ENCODE measurements at regions not wholly inside any gene's neighbourhood (a gene's known extent, or its start where the extent isn't known, plus 50 kb on each side); places are given as distances from the start of the nearest gene placed in this dataset.
"Not testable (repeated sequence)": the region's sequence is repeated elsewhere in the genome, so short reads cannot be mapped to it uniquely, and the experiment has no call there.

GRCh38 chr7:68088879-68089278 is 1092.2 kb downstream of the TYW1 start:
- no peaks in the 10 kb centered on the region for H3K36me3 ChIP-seq
- DNase-seq = no peak
- no peaks in the 10 kb centered on the region for H3K4me1 ChIP-seq
- no peaks in the 10 kb centered on the region for H3K9me3 ChIP-seq
- no peak for TF ChIP-seq CTCF (IDR thresholded peaks at IDR 0.05)
- intact Hi-C loops (cut with DNase I; ENCODE audit: low total_unique reads) = no loop called here
- H3K27ac ChIP-seq = no peak overlapping the region
- H3K4me3 ChIP-seq = no peak overlapping the region
- H3K27me3 ChIP-seq = no peaks in the 10 kb centered on the region

GRCh38 chr7:68090256-68090655 is 1093.6 kb downstream of the TYW1 start:
- DNase-seq; H3K9me3 ChIP-seq; H3K4me3 ChIP-seq; intact Hi-C loops (cut with DNase I; ENCODE audit: low total_unique reads); H3K27ac ChIP-seq; H3K4me1 ChIP-seq; H3K36me3 ChIP-seq; H3K27me3 ChIP-seq: not testable (repeated sequence)

GRCh38 chr7:68103319-68103718 is 1106.7 kb downstream of the TYW1 start:
- no peaks in the 10 kb centered on the region for H3K9me3 ChIP-seq
- no peaks in the 10 kb centered on the region for H3K4me1 ChIP-seq
- intact Hi-C loops (cut with DNase I; ENCODE audit: low total_unique reads) = no loop called here
- no peak for DNase-seq
- no peak overlapping the region for H3K27ac ChIP-seq
- H3K36me3 ChIP-seq = no peaks in the 10 kb centered on the region
- no peak overlapping the region for H3K4me3 ChIP-seq
- no peaks in the 10 kb centered on the region for H3K27me3 ChIP-seq
- no peak for TF ChIP-seq CTCF (IDR thresholded peaks at IDR 0.05)

GRCh38 chr7:68107261-68107660 is 1110.6 kb downstream of the TYW1 start:
- intact Hi-C loops (cut with DNase I; ENCODE audit: low total_unique reads) = no loop called here
- no peak for DNase-seq

GRCh38 chr7:68107968-68108367 is 1111.3 kb downstream of the TYW1 start:
- no peaks in the 10 kb centered on the region for H3K4me1 ChIP-seq
- H3K4me3 ChIP-seq = no peak overlapping the region
- H3K27me3 ChIP-seq = no peaks in the 10 kb centered on the region
- no peak for TF ChIP-seq CTCF (IDR thresholded peaks at IDR 0.05)
- no peak overlapping the region for H3K27ac ChIP-seq
- no peaks in the 10 kb centered on the region for H3K36me3 ChIP-seq
- no peak for DNase-seq
- H3K9me3 ChIP-seq = no peaks in the 10 kb centered on the region
- intact Hi-C loops (cut with DNase I; ENCODE audit: low total_unique reads) = no loop called here

More at GRCh38 chr7:68107261-68107660, 1110.6 kb downstream of the TYW1 start:
- TF ChIP-seq CTCF (IDR thresholded peaks at IDR 0.05) = no peak
- Histone ChIP-seq H3K9me3 (no peaks in the 10 kb centered on the region), H3K4me3 (no peak overlapping the region), H3K27me3 (no peaks in the 10 kb centered on the region), H3K36me3 (no peaks in the 10 kb centered on the region), H3K27ac (no peak overlapping the region), H3K4me1 (no peaks in the 10 kb centered on the region)

- intact Hi-C loops (cut with DNase I; ENCODE audit: low total_unique reads) = no loop called here
- no peaks in the 10 kb centered on the region for H3K4me1 ChIP-seq
- no peak for TF ChIP-seq CTCF (IDR thresholded peaks at IDR 0.05)
- no peak overlapping the region for H3K27ac ChIP-seq
- no peak overlapping the region for H3K4me3 ChIP-seq
- H3K36me3 ChIP-seq = no peaks in the 10 kb centered on the region
- DNase-seq = no peak
- H3K9me3 ChIP-seq = no peaks in the 10 kb centered on the region
- no peaks in the 10 kb centered on the region for H3K27me3 ChIP-seq
These were observed 1112.7 kb downstream of the TYW1 start for GRCh38 chr7:68109299-68109698.
